ENCODE measurements at regions not wholly inside any gene's neighbourhood (a gene's known extent, or its start where the extent isn't known, plus 50 kb on each side); places are given as distances from the start of the nearest gene placed in this dataset.

DNA sequence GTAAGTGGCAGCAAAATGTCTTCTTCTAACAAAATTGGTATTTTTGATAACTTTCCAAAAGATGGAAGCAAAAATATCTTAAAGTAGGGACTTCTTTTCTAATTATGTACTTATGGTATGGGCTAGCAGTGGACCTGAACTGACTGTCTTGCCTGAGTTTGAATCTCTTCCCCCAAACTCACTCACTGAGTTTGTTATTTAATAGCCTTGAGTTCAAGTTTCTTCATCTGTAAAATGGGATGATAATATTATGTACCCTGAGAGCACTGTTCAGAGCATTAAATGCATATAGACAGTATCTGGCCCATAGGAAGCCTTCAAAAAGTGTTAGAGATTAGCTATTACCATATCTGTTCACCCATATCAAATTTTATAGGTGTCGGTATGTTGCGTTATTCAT is 210.4 kb upstream of the NUDT4 start:
- DNase-seq (ENCODE audit: extremely low spot score), result no peak
- CTCF ChIA-PET, result interaction anchor here (0.8 to 2.0 kb wide), 6 partner anchors 9 to 213 kb away, joined by 3 to 9 read pairs (median 4); no protein-coding TSS in a partner anchor
- POLR2A ChIA-PET, result no interaction called here
- TF ChIP-seq, protein P1, sequence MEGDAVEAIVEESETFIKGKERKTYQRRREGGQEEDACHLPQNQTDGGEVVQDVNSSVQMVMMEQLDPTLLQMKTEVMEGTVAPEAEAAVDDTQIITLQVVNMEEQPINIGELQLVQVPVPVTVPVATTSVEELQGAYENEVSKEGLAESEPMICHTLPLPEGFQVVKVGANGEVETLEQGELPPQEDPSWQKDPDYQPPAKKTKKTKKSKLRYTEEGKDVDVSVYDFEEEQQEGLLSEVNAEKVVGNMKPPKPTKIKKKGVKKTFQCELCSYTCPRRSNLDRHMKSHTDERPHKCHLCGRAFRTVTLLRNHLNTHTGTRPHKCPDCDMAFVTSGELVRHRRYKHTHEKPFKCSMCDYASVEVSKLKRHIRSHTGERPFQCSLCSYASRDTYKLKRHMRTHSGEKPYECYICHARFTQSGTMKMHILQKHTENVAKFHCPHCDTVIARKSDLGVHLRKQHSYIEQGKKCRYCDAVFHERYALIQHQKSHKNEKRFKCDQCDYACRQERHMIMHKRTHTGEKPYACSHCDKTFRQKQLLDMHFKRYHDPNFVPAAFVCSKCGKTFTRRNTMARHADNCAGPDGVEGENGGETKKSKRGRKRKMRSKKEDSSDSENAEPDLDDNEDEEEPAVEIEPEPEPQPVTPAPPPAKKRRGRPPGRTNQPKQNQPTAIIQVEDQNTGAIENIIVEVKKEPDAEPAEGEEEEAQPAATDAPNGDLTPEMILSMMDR (IDR thresholded peaks at IDR 0.05; ENCODE audit: control extremely low read depth, extremely low read depth, low read depth, missing control alignments), result no peak

DNA sequence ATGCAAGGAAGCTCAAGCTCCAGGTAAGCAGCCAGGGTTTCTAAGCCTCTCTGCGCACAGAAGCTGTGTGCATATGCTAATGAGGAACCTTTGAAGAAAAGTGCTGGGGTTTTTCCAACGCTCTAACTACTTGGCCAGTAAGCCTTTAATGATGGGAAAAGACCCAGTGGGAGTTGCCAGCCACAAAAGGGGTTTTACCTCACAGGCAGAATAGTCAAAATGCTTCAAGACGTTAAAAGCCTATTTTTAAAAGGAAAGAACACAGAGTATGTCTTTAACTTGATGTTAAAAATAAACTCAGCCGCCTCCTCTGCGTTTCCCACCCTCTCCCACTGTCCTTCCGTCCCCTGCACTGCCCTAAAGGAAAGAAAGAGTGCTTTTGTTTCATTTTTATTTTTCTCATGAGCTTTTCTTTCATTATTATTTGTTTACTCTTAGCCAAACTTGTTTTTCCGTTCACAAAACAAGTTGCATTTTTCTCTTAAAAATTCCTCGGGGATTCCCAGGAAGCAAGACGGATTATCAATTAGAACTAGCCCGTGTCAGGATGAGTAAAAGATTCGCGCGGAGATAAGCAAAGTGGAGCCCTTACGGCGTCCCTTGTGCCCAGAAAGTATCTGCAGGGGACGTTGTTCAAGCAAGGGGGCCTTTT is 209.8 kb upstream of the NUDT4 start:
- ChIA-PET CTCF (interaction anchor here (0.8 to 2.0 kb wide), 7 partner anchors 9 to 213 kb away, joined by 3 to 9 read pairs (median 3); no protein-coding TSS in a partner anchor), POLR2A (no interaction called here)
- peak; percentile 45 for DNase-seq (ENCODE audit: extremely low spot score)
- TF ChIP-seq, protein P1 (IDR thresholded peaks at IDR 0.05; ENCODE audit: control extremely low read depth, extremely low read depth, low read depth, missing control alignments), result no peak

DNA sequence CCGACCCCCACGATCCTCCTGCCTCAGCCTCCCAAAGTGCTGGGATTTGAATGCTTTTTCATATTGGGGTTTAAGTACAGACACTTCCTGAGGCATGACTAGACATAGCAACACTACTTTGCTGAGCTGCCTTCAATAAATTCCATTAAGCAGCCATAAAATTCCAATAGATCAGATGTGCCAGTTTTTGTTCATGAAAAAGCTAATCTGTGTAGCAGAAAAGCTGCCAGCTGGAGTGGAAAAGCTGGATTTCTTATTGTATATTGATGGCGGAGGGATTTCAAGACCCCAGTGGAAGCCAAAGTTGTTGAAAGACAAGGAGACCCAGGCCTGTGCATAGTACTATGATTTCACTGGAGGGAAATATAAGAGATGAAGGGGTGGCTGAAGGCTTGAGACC is 209.0 kb upstream of the NUDT4 start:
- ChIA-PET CTCF (no interaction called here), POLR2A (no interaction called here)
- DNase-seq (ENCODE audit: extremely low spot score), result no peak
- TF ChIP-seq, protein P1 (IDR thresholded peaks at IDR 0.05; ENCODE audit: control extremely low read depth, extremely low read depth, low read depth, missing control alignments), result no peak

DNA sequence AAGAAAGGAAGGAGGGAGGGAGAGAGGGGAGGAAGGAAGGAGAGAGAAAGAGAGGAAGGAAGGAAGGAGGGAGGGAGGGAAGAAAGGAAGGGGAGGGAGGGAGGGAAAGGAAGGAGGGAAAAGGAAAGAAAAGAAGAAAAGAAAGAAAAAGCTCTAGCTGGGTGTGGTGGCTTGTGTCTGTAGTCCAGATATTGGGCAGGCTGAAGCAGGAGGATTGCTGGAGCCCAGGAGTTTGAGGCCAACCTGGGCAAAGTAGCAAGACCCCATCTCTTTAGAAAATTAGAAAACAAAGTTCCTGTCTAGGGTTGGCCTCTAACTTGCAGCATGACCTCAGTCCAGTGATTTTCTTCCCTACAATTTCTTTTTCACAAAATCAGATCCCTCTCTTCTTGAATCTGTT is 208.2 kb upstream of the NUDT4 start:
- no peak for DNase-seq (ENCODE audit: extremely low spot score)
- ChIA-PET POLR2A (no interaction called here), CTCF (no interaction called here)
- TF ChIP-seq, protein P1 (IDR thresholded peaks at IDR 0.05; ENCODE audit: control extremely low read depth, extremely low read depth, low read depth, missing control alignments), result no peak

DNA sequence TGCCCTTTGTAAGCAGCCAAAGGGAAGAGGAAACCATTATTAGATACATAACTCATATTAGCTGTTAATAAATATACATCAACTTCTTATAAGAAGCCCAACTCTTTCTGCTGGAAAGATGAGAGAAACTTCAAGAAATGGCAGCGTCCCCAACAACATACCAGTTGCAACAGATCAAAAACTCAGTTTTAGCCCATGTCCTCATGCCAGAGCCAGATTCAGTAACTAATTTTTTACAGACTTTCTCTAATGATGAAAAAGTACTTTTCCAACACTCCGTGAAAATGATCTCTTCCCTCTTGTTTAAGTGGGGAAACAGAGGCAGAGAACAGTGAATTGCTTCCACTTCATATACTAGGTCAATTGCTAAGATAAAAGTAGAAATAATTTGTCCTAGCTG is 206.8 kb upstream of the NUDT4 start:
- no peak for DNase-seq (ENCODE audit: extremely low spot score)
- TF ChIP-seq, protein P1 (IDR thresholded peaks at IDR 0.05; ENCODE audit: control extremely low read depth, extremely low read depth, low read depth, missing control alignments), result no peak
- POLR2A ChIA-PET, result no interaction called here
- CTCF ChIA-PET, result interaction anchor here (1.4 kb wide), 1 partner anchor 16 kb away, joined by 3 read pairs; no protein-coding TSS in a partner anchor

DNA sequence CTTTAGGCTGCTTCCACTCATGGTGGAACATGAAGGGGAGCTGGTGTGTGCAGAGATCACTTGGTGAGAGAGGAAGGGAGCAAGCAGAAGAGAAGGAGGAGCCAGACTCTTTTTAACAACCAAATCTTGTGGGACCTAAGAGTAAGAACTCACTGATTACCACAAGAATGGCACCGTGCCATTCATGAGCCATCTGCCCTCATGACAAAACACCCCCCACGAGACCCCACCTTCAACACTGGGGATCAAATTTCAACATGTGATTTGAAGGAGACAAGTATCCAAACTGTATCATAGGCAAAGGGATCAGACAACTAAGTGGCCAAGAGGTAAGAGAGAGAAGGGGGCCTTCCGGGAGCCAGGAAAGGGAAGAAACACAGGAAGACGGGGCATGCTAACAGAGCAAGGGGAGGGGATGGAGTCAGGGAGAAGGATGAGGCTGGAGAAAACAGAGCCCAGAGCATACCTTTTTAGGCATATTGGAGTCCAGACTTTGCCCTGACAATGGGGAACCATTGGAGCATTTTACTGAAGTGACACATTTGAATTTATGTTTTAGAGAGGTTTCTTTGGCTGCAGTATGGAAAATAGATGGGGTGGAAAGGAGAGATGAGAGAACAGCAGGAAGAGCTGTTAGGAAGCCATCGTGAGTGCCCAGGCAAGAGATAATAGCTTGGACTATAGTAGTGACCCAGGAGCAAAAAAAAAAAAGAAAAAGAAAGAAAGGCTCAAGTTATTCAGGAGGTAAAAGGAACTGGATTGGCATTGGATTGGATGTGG is 204.4 kb upstream of the NUDT4 start:
- ChIA-PET CTCF (interaction anchor here (1.3 to 2.3 kb wide), 3 partner anchors 16 to 78 kb away, joined by 3 to 6 read pairs (median 3); no protein-coding TSS in a partner anchor), POLR2A (no interaction called here)
- DNase-seq (ENCODE audit: extremely low spot score), result no peak
- TF ChIP-seq, protein P1 (IDR thresholded peaks at IDR 0.05; ENCODE audit: control extremely low read depth, extremely low read depth, low read depth, missing control alignments), result no peak

Data from GM10248 (cell line).